ENCODE measurements at regions not wholly inside any gene's neighbourhood (a gene's known extent, or its start where the extent isn't known, plus 50 kb on each side); places are given as distances from the start of the nearest gene placed in this dataset.
A peak's percentile ranks its signal among the peaks of the same experiment; 100 is the strongest.

GRCh38 chr2:15794608-15795134, 145.7 kb upstream of the MYCN start:
- TF ChIP-seq POLR2A (IDR thresholded peaks at IDR 0.05) (no peak), CTCF (IDR thresholded peaks at IDR 0.05) (no peak)
- DNase-seq = no peak
- intact Hi-C loops (cut with DNase I; ENCODE audit: low total_unique reads) = no loop called here
- Histone ChIP-seq H3K9me3 (no peaks in the 10 kb centered on the region), H3K27me3 (no peaks in the 10 kb centered on the region), H3K27ac (no peak overlapping the region), H3K4me1 (no peaks in the 10 kb centered on the region), H3K36me3 (no peaks in the 10 kb centered on the region), H3K4me3 (no peak overlapping the region)

- no peaks in the 10 kb centered on the region for H3K9me3 ChIP-seq
Measured at GRCh38 chr2:15795426-15795825, 144.9 kb upstream of the MYCN start.

GRCh38 chr2:15796167-15796942, 144.0 kb upstream of the MYCN start:
- Histone ChIP-seq H3K27ac (no peak overlapping the region), H3K36me3 (no peaks in the 10 kb centered on the region), H3K9me3 (no peaks in the 10 kb centered on the region), H3K4me3 (no peak overlapping the region), H3K27me3 (no peaks in the 10 kb centered on the region), H3K4me1 (no peaks in the 10 kb centered on the region)
- intact Hi-C loops (cut with DNase I; ENCODE audit: low total_unique reads) = no loop called here
- no peak for DNase-seq
- TF ChIP-seq CTCF (IDR thresholded peaks at IDR 0.05) = no peak
- TF ChIP-seq POLR2A (IDR thresholded peaks at IDR 0.05) = no peak

More at GRCh38 chr2:15795426-15795825, 144.9 kb upstream of the MYCN start:
- no peak for TF ChIP-seq POLR2A (IDR thresholded peaks at IDR 0.05)
- no peak for TF ChIP-seq CTCF (IDR thresholded peaks at IDR 0.05)
- Histone ChIP-seq H3K36me3 (no peaks in the 10 kb centered on the region), H3K27ac (no peak overlapping the region), H3K27me3 (no peaks in the 10 kb centered on the region), H3K4me1 (no peaks in the 10 kb centered on the region), H3K4me3 (no peak overlapping the region)
- intact Hi-C loops (cut with DNase I; ENCODE audit: low total_unique reads) = no loop called here
- peak in 1 of 2 donors; percentile 27 for DNase-seq

GRCh38 chr2:15797231-15797938, 143.0 kb upstream of the MYCN start:
- intact Hi-C loops (cut with DNase I; ENCODE audit: low total_unique reads) = no loop called here
- no peak for DNase-seq
- no peak for TF ChIP-seq CTCF (IDR thresholded peaks at IDR 0.05)
- no peak for TF ChIP-seq POLR2A (IDR thresholded peaks at IDR 0.05)
- no peaks in the 10 kb centered on the region for H3K36me3 ChIP-seq
- H3K4me1 ChIP-seq = no peaks in the 10 kb centered on the region
- H3K27me3 ChIP-seq = no peaks in the 10 kb centered on the region
- H3K4me3 ChIP-seq = no peak overlapping the region
- no peaks in the 10 kb centered on the region for H3K9me3 ChIP-seq
- H3K27ac ChIP-seq = no peak overlapping the region

GRCh38 chr2:15797939-15798281, 142.4 kb upstream of the MYCN start:
- H3K27me3 ChIP-seq = no peaks in the 10 kb centered on the region
- intact Hi-C loops (cut with DNase I; ENCODE audit: low total_unique reads) = no loop called here

More at GRCh38 chr2:15797939-15798281, 142.4 kb upstream of the MYCN start:
- Histone ChIP-seq H3K36me3 (no peaks in the 10 kb centered on the region), H3K4me1 (no peaks in the 10 kb centered on the region), H3K27ac (no peak overlapping the region), H3K9me3 (no peaks in the 10 kb centered on the region), H3K4me3 (no peak overlapping the region)
- no peak for TF ChIP-seq POLR2A (IDR thresholded peaks at IDR 0.05)
- no peak for TF ChIP-seq CTCF (IDR thresholded peaks at IDR 0.05)
- no peak for DNase-seq

Data from uterus (tissue), 3 donors.